GM12865 (cell line): ENCODE measurements at regions not wholly inside any gene's neighbourhood (a gene's known extent, or its start where the extent isn't known, plus 50 kb on each side); places are given as distances from the start of the nearest gene placed in this dataset.

ENCODE experiments used
- DNase-seq: peaks from one replicate; pipeline ENCODE4 v3.0.0; 2010; ENCODE audit warnings: low read depth
- H3K4me3 ChIP-seq: 2 replicates; pipeline ENCODE4 v1.5.1; 2011; ENCODE audit warnings: mild to moderate bottlenecking, low read depth, low read length, control low read depth
- CTCF ChIP-seq: IDR thresholded peaks from 2 replicates; pipeline ENCODE4 v1.5.1; 2011; ENCODE audit warnings: low read length, control low read depth, low read depth, inconsistent platforms; ENCODE audit not compliant: insufficient read depth; ENCODE audit errors: missing control alignments

- no peak overlapping the region for H3K4me3 ChIP-seq
- TF ChIP-seq CTCF: no peak
- no peak for DNase-seq
Observed at GRCh38 chr9:82597241-82598203, 465.4 kb downstream of the RASEF start.

GRCh38 chr9:82598241-82599039 is 464.5 kb downstream of the RASEF start:
- no peak for DNase-seq
- TF ChIP-seq CTCF: no peak
- no peak overlapping the region for H3K4me3 ChIP-seq

GRCh38 chr9:82599336-82599949 is 463.5 kb downstream of the RASEF start:
- TF ChIP-seq CTCF: no peak
- H3K4me3 ChIP-seq: no peak overlapping the region
- DNase-seq: no peak

DNA sequence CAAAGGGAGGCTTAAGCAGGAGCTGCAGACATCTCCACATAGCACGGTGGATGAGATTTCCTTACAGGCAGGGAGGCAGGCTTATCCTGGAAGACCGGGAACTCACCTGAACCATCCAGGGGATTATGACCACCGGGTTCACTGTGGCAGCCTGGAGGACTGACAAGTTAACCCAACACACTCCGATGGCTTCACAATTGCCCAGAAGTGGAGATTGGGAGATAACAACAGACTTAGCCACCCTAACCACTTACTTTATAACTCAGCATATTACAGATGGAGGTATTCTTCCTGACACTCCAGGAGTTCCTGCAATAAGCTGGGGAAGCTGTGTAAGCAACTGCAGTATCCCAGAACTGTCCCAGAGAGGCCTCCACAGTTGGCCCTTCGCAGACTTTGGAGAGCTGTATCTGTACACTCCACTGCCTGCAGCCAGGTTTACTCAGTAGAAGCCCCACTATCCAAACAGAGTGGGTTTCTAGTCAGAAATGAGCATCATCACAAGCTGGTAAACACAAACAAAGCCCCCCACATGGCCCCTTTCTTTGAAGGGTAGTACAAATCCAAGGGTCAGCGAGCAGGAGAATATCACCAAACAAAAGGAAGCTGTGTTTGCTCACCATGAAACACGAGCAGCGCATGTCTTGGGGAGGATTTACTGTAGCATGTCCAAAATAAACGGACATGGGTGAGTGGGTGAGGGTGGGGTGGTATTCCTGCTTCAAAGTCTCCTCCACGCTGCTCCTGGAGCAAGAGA is 462.2 kb downstream of the RASEF start:
- no peak overlapping the region for H3K4me3 ChIP-seq
- TF ChIP-seq CTCF: no peak
- DNase-seq: no peak

- no peak for TF ChIP-seq CTCF
- no peak for DNase-seq
- no peak overlapping the region for H3K4me3 ChIP-seq
Observed at GRCh38 chr9:82601293-82601771, 461.6 kb downstream of the RASEF start.

DNA sequence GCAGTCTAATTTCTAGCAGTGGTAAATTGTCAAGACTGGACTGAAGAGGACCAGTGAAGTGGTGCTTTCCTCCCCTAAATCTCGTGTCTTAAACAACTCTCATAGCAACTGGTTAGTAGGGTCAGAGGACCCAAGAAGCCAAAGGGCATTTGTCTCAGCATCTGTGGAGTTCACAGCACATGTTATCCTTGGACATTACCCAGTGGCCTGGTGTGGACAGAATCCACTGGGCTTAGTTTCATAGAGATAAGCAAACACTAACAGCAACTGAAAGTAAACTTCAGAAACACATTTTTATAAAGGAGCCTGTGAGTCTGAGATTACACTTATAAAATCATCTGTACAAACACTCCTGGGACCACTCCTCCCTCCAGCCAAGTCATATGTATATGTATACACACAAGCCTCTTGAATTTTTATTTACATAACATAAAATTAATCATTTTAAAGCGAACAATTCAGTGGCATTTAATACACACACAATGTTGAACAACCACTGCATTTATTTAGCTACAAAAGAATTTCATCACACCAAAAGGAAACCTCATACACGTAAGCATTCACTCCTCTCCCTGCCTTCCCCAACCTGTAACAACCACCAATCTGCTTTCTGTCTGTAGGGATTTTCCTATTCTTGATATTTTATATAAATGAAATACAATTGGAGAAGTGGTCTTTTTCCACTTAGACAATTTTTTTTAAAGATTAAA is 457.8 kb downstream of the RASEF start:
- no peak for DNase-seq
- H3K4me3 ChIP-seq: no peak overlapping the region
- no peak for TF ChIP-seq CTCF
